T-helper 1 cell treated with Interleukin-12 subunit alpha and Interleukin-12 subunit beta and Interleukin-4 antibody, amounts not matched to agents 30 μg/mL and 1 μg/mL, for 36 hours (primary cell): ENCODE measurements at regions not wholly inside any gene's neighbourhood (a gene's known extent, or its start where the extent isn't known, plus 50 kb on each side); places are given as distances from the start of the nearest gene placed in this dataset.
A peak's percentile ranks its signal among the peaks of the same experiment; 100 is the strongest.

Source experiments
- H3K27ac Mint-ChIP-seq: one replicate; pipeline ENCODE4 v1.8.0; 2021; ENCODE audit warnings: mild to moderate bottlenecking, mixed read lengths
- H3K27me3 Mint-ChIP-seq: one replicate; pipeline ENCODE4 v1.8.0; 2021; ENCODE audit warnings: low read depth, mixed read lengths
- H3K36me3 Mint-ChIP-seq: one replicate; pipeline ENCODE4 v1.8.0; 2021; ENCODE audit warnings: low read depth, mixed read lengths
- H3K4me1 Mint-ChIP-seq: one replicate; pipeline ENCODE4 v1.8.0; 2021; ENCODE audit warnings: low read depth, mixed read lengths
- H3K4me3 Mint-ChIP-seq: one replicate; pipeline ENCODE4 v1.8.0; 2021; ENCODE audit warnings: mild to moderate bottlenecking, moderate library complexity, mixed read lengths
- H3K9me3 Mint-ChIP-seq: one replicate; pipeline ENCODE4 v1.8.0; 2021; ENCODE audit warnings: mixed read lengths

DNA sequence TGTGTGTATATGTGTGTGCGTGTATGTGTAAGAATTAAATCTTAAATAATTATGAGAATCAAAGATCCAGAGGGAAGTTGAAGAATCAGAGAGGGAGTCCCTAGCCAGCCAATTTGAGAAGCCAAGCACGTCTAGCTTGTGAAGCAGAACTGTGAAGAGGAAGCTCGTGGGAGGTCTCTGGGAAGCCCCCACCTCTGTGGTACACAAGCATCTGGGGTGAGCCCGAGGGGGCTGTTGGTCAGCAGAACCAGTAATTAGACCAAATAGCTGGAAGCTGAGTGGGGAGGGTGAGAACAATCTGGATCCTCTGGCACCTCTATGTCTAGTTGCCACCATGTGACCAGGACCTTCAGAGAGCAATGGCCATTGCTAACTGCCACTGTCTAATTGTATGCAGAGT is 162.7 kb upstream of the ADRA1D start:
- peaks cover 10% of the 10 kb centered on the region for H3K27me3 Mint-ChIP-seq
- no peak overlapping the region for H3K27ac Mint-ChIP-seq
- H3K4me1 Mint-ChIP-seq = no peaks in the 10 kb centered on the region
- no peaks in the 10 kb centered on the region for H3K9me3 Mint-ChIP-seq
- no peaks in the 10 kb centered on the region for H3K36me3 Mint-ChIP-seq
- no peak overlapping the region for H3K4me3 Mint-ChIP-seq

DNA sequence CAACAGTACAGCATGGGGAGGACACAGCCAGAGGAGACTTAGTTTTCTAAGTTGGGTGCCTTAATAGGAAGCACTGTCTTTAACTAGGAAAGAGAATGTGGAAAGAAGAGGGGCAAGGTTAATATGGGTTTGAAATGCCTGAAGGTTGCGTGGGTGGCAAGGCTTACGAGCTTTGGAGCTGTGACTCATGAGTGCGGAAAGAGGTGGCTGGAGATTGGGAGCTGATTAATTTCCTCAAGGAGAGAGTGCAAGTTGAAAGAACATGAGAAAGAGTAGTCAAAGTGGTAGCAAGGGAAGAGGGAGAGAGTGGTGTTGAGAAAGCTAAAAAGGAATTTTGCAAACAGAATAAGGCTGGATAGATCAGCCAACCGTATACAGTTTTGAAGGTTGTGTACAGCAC is 157.5 kb upstream of the ADRA1D start:
- Mint-ChIP-seq H3K27me3 (peaks cover 14% of the 10 kb centered on the region), H3K4me1 (no peaks in the 10 kb centered on the region), H3K4me3 (no peak overlapping the region), H3K36me3 (no peaks in the 10 kb centered on the region), H3K9me3 (no peaks in the 10 kb centered on the region), H3K27ac (no peak overlapping the region)

DNA sequence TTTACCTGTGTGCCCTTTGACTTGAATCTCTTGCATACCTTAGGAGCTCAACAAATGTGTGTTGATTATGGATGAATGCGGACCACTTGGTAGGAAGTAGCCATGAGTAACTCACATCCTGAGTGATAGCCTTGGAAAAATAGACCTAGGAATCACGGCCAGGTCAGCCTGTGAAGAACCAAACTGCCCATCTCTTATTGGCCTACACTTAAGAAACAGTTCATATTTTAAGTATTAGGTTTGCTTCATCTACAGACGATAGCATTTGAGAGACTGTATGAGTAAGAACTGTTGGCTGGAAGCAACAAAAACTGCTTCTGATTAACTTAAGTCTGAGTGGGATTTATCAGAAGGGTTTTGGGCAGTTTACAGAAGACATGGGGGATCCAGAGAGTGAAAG is 152.5 kb upstream of the ADRA1D start:
- no peaks in the 10 kb centered on the region for H3K4me1 Mint-ChIP-seq
- H3K4me3 Mint-ChIP-seq = no peak overlapping the region
- H3K27ac Mint-ChIP-seq = no peak overlapping the region
- no peaks in the 10 kb centered on the region for H3K36me3 Mint-ChIP-seq
- H3K27me3 Mint-ChIP-seq = peaks cover 53% of the 10 kb centered on the region
- no peaks in the 10 kb centered on the region for H3K9me3 Mint-ChIP-seq

DNA sequence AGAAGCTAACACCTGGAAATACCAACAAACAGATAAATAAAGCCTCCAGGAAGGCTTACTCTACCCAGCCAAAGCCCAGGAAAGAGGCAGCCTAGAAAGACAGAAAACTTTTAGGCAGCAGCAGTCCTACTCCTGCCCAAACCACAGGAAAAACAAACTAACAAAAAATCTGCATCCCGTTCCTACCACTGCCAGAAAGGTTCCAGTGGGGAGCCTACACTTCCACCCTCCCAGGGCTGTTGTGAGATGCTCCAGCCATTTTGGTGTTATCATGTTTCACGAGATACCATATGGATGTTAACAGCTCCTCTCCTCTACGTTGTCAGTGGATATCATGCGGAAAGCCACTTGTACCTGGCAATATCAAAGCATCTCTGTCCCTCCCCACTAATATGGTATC is 135.9 kb upstream of the ADRA1D start:
- peaks cover 50% of the 10 kb centered on the region for H3K27me3 Mint-ChIP-seq
- H3K9me3 Mint-ChIP-seq = peaks cover 8% of the 10 kb centered on the region

DNA sequence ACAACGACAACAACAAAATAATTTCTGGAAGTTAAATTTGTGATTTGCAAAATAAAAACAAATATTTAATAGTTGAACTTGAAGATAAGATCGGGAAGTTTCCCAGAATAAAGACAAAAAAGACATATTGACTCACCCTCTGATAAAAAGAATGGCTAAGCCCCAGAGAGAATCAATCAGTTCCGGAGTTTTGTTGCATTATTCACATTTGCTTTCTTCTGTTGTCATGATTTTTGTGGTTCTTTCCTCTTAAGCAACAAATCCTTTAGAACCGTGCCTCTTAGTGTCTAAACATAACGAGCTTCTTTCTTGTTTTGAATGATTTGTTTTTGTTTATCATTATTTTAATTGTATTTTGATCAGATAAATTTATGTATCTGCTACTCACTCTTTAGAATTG is 134.9 kb upstream of the ADRA1D start:
- no peaks in the 10 kb centered on the region for H3K36me3 Mint-ChIP-seq
- H3K27me3 Mint-ChIP-seq = peaks cover 60% of the 10 kb centered on the region
- peaks cover 8% of the 10 kb centered on the region for H3K9me3 Mint-ChIP-seq
- no peak overlapping the region for H3K4me3 Mint-ChIP-seq
- H3K27ac Mint-ChIP-seq = no peak overlapping the region
- H3K4me1 Mint-ChIP-seq = no peaks in the 10 kb centered on the region

More for the DNA sequence above, 135.9 kb upstream of the ADRA1D start:
- H3K27ac Mint-ChIP-seq = no peak overlapping the region
- H3K4me3 Mint-ChIP-seq = no peak overlapping the region
- H3K36me3 Mint-ChIP-seq = no peaks in the 10 kb centered on the region
- no peaks in the 10 kb centered on the region for H3K4me1 Mint-ChIP-seq

DNA sequence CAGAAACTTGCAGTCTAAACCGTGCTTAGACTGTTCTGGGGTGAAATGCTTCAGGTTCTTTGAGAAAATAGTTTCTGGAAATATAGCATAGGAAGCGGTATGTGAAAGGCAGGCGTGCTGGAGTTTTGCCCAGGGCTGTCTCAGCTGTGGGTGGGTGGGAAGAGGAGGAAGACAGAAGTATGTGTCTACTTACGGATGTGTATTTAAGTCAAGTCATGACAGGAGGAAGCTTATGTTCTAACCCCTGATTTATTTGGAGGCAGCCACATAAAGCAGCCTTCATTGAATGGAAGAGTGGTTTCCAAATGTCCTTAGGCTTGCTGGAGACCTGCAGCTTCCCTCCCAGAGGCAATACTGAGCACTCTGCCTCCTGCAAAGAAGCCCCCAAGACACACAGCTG is 126.8 kb upstream of the ADRA1D start:
- Mint-ChIP-seq H3K27me3 (peaks cover 27% of the 10 kb centered on the region), H3K4me1 (peaks cover 10% of the 10 kb centered on the region), H3K27ac (no peak overlapping the region), H3K36me3 (peaks cover 2% of the 10 kb centered on the region), H3K4me3 (no peak overlapping the region), H3K9me3 (no peaks in the 10 kb centered on the region)

DNA sequence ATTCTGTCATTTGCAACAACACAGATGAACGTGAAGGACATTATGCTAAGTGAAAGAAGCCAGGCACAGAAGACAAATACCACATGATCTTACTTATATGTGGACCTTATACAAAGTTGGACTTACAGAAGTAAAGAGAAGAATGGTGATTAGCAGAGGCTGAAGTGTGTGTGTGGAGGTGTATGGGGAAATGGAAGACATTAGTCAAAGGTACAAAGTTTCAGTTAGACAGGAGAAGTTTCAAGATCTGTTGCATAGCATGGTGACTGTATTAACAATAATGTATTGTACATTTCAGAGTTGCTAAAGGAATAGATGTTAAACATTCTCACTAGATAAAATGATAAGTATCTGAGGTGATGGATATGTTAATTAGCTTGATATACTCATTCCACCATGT is 124.4 kb upstream of the ADRA1D start:
- H3K4me3 Mint-ChIP-seq = no peak overlapping the region
- no peak overlapping the region for H3K27ac Mint-ChIP-seq
- H3K27me3 Mint-ChIP-seq = peaks cover 5% of the 10 kb centered on the region
- H3K4me1 Mint-ChIP-seq = peaks cover 30% of the 10 kb centered on the region
- peaks cover 9% of the 10 kb centered on the region for H3K36me3 Mint-ChIP-seq
- peaks cover 8% of the 10 kb centered on the region for H3K9me3 Mint-ChIP-seq

DNA sequence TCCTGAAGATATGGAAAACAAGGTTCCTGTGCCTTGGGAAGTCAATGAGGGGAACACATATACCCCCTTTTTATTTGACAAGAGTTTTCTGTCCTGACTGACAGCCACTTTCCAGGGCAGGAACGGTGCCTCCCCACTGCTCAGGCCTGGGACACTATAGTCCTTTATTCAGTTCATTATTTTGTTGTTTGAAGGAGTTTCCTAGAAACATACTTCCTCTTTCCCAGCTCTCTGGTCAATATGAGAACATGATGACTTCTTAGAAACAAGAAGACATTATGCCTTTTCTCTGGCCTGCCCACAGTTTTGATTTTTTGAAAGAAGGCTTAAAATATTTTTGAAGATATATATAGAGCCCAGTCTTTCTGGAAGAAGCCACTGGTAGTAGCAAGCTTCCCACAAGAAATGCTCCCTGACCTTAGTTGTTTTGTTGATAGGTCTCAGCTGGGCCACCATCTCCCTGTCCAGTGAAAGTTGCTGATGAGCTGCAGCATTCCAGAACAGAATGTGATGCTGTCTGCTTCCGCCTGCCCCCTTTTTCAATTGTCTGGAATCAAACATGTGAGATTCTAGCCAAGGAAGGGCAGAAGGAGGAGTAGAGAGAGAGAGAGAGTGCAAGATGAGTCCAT is 122.7 kb upstream of the ADRA1D start:
- Mint-ChIP-seq H3K27ac (no peak overlapping the region), H3K4me3 (no peak overlapping the region), H3K4me1 (peaks cover 33% of the 10 kb centered on the region), H3K36me3 (peaks cover 14% of the 10 kb centered on the region), H3K27me3 (no peaks in the 10 kb centered on the region), H3K9me3 (peaks cover 14% of the 10 kb centered on the region)

DNA sequence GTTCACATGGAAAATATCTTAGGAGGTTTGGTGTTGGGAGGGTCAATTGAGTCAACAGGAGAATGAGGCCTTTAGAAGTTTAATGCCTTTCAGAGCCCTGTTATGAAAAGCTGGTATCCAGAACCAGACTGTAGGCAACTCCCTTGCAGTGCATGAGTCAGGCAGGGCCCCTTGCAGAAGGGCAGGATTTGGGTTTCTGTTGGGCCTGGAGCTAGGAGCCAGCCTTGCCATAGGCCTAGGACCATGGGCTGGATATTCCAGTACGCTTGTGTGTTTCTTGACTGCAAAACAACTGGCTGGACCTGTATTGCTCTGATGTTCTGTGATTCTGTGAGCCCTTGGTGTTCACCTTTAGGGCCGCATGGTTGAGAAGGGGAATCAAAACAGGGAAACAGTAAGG is 121.8 kb upstream of the ADRA1D start:
- Mint-ChIP-seq H3K9me3 (peaks cover 20% of the 10 kb centered on the region), H3K27me3 (no peaks in the 10 kb centered on the region), H3K4me3 (no peak overlapping the region), H3K4me1 (peaks cover 34% of the 10 kb centered on the region), H3K27ac (peak overlapping the region; percentile 43), H3K36me3 (peaks cover 15% of the 10 kb centered on the region)

DNA sequence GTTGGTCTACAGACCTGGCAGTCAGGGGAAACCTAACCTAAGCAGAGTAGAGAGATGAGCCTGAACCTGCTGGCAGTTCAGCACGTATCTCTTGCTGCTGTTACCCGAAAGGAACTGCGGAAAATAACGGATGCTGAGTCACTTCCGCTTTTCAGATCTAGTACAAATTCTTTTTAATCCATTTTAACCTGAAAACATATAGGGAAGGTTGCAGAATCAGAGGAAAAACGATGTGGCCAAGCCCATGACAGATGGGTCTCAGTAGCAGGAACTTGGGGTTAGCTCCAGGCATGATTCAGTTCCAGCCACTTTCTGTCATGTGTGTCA is 120.7 kb upstream of the ADRA1D start:
- Mint-ChIP-seq H3K9me3 (peaks cover 30% of the 10 kb centered on the region), H3K36me3 (peaks cover 15% of the 10 kb centered on the region), H3K4me3 (peak overlapping the region; percentile 26), H3K27ac (peak overlapping the region; percentile 91), H3K4me1 (peaks cover 32% of the 10 kb centered on the region), H3K27me3 (no peaks in the 10 kb centered on the region)

DNA sequence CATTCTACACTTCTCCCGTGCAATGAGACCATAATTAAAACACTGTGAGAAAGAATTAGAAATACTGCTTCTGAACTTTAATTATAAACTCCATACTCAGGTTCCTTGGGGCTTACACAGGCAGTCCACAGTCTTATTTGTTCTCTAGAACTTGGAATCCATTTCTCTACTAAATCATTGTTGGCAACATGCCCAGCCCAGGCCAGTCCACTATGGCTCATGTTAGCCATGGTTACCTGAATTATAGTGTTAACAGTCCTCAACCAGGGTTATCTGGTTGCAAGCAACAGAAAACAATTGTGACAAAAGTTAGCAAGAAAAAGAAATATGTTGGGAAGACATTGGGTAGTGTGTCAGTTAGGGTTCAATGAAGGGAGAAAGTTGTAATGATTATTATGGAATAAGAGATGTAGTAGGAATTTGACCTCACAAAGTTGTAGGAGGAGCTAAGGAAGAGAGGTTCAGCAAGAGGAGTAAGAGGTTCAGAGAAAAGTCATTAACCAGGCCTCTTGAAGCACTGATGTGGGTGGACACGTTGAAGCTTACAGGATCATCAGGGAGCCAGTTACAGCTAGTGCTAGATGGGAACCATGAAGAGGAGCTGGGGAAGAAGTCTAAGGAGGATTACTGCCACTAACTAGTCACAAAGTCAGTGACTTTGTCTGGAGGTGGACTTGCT is 120.2 kb upstream of the ADRA1D start:
- H3K27me3 Mint-ChIP-seq = no peaks in the 10 kb centered on the region
- H3K4me1 Mint-ChIP-seq = peaks cover 32% of the 10 kb centered on the region
- H3K9me3 Mint-ChIP-seq = peaks cover 30% of the 10 kb centered on the region
- peak overlapping the region; percentile 26 for H3K4me3 Mint-ChIP-seq
- peaks cover 15% of the 10 kb centered on the region for H3K36me3 Mint-ChIP-seq
- peak overlapping the region; percentile 91 for H3K27ac Mint-ChIP-seq

DNA sequence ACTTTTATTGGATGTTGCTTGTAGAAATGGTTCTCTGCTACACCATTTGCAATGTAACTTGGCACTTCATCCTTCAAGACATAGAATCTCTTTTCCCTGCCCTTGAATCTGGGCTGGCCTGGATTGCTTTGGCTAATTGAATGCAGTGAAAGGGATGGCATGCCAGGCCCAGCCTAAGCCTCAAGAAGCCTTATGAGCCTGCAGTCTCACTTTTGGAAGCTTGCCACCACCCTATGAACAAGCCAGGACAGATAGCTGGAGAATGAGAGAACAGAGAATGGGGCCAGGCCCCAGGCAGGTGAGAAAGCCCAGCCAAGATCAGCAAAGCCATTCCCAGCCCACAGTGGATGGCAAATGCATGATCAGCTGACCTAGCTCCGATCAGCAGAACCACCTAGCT is 117.0 kb upstream of the ADRA1D start:
- Mint-ChIP-seq H3K4me3 (no peak overlapping the region), H3K36me3 (peaks cover 13% of the 10 kb centered on the region), H3K4me1 (peaks cover 24% of the 10 kb centered on the region), H3K27me3 (no peaks in the 10 kb centered on the region), H3K27ac (no peak overlapping the region), H3K9me3 (peaks cover 33% of the 10 kb centered on the region)

DNA sequence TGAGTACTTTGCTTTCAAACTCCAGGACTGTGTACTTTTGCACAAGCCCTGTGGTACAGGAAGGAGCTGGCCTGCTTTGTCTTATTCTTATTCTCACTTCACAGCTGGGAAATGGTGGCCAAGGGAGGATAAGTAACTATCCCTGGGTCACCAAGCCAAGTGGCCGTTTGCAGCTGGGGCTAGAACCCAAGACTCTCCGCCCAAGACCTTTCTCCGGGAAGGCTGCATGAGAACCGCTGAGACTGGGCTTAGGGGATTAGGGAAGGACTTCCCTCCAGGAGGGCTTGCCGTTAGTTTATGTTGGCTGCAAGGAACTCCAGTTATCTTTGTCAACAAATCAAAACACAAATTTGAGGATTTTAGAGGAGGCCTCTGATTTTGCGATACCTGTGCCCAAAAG is 109.5 kb upstream of the ADRA1D start:
- no peak overlapping the region for H3K4me3 Mint-ChIP-seq
- no peak overlapping the region for H3K27ac Mint-ChIP-seq
- no peaks in the 10 kb centered on the region for H3K4me1 Mint-ChIP-seq
- H3K27me3 Mint-ChIP-seq = peaks cover 11% of the 10 kb centered on the region
- no peaks in the 10 kb centered on the region for H3K36me3 Mint-ChIP-seq
- peaks cover 8% of the 10 kb centered on the region for H3K9me3 Mint-ChIP-seq

DNA sequence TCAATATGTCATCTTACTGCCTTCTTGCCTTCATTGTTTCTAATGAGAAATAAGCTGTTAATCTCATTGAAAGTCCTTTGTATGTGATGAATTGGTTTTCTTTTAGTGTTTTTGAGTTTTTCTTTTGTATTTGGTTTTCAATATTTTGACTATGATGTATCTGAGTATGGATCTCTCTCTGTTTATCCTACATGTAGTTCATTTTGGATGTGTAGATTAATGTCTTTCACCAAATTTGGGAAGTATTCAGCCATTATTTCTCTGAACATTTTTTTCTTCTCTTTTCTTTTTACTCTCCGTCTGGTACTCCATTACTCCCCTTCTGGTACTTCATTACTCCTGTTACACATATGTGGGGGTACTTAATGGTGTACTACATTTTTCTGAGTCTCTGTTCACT is 103.3 kb upstream of the ADRA1D start:
- Mint-ChIP-seq H3K9me3 (peaks cover 7% of the 10 kb centered on the region), H3K36me3 (no peaks in the 10 kb centered on the region), H3K27ac (no peak overlapping the region), H3K4me3 (no peak overlapping the region), H3K27me3 (peaks cover 51% of the 10 kb centered on the region), H3K4me1 (no peaks in the 10 kb centered on the region)

DNA sequence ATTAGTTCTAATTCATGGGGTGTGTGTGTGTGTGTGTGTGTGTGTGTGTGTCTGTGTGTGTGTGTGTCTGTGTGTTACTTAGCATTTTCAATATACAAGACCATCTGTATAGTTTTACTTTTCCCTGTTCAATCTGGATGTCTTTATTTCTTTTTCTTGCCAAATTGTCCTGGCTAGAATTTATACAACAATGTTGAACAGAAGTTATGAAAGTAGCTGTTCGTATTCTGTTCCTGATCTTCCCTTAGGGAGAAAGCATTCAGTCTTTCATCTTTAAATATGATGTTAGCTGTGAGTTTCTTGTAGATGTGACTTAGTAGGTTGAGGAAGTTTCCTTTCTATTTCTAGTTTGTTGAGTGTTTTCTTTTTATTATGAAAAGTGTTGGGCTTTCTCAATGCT is 101.0 kb upstream of the ADRA1D start:
- no peaks in the 10 kb centered on the region for H3K4me1 Mint-ChIP-seq
- H3K27me3 Mint-ChIP-seq = peaks cover 60% of the 10 kb centered on the region
- no peaks in the 10 kb centered on the region for H3K36me3 Mint-ChIP-seq
- no peak overlapping the region for H3K27ac Mint-ChIP-seq
- H3K9me3 Mint-ChIP-seq = peaks cover 7% of the 10 kb centered on the region
- H3K4me3 Mint-ChIP-seq = no peak overlapping the region
